ENCODE measurements at regions not wholly inside any gene's neighbourhood (a gene's known extent, or its start where the extent isn't known, plus 50 kb on each side); places are given as distances from the start of the nearest gene placed in this dataset.
A peak's percentile ranks its signal among the peaks of the same experiment; 100 is the strongest.

DNA sequence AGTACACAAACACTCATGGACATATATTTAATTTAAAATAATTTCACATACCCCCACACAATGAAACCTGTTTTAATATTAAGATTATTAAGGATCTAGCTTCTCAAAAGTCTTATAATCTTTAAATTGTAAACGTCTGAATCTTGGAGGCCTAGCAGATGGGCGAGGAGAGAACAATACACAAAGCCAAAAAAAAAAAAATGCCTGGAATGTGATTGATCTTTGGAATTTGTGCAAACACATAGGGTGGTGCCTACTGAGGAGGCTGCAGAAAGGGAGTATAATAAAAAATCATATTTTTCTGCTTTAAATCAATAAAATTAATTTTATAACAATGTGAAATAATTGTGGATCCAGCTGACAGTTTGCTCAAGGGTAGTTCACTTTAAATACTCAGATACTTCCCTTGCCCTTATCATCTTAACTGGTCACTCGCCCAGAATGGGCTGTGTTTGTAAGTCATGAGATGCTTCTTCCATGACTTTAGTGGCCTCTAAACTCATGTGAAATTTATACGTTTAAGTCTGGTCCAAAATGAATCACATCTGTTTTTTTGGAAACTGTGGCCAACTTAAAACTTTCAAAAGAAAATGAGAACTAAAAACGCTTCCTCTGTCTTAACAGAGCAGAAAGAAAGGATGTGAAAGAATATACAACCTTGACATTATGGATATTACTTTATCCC is 802.8 kb upstream of the CXADR start:
- Histone ChIP-seq H3K9ac (ENCODE audit: low read length) (no peak overlapping the region), H2AFZ (ENCODE audit: insufficient read depth, low read length, poor library complexity) (no peak overlapping the region), H3K4me2 (ENCODE audit: low read length) (no peak overlapping the region), H3K79me1 (ENCODE audit: low read length) (no peaks in the 10 kb centered on the region), H3K27me3 (ENCODE audit: insufficient read depth, low read length) (no peaks in the 10 kb centered on the region), H4K12ac (ENCODE audit: low read depth, low read length) (no peak overlapping the region), H3K4me1 (ENCODE audit: control insufficient read depth in 1 of 2, insufficient read depth in 2 of 2, low read length in 2 of 2) (no peaks in the 10 kb centered on the region), H3K4ac (ENCODE audit: low read depth, low read length) (no peak overlapping the region), H2BK120ac (ENCODE audit: insufficient read depth, low read length, poor library complexity) (no peak overlapping the region), H3K79me2 (ENCODE audit: control insufficient read depth, insufficient read depth, low read length, poor library complexity) (no peaks in the 10 kb centered on the region), H3K36me3 (ENCODE audit: control insufficient read depth in 1 of 2, insufficient read depth in 2 of 2, low read length in 2 of 2) (no peaks in the 10 kb centered on the region), H3K18ac (ENCODE audit: low read length) (no peak overlapping the region), H2BK5ac (ENCODE audit: low read depth, low read length, poor library complexity) (no peak overlapping the region), H4K91ac (ENCODE audit: low read depth, low read length) (no peak overlapping the region), H2BK12ac (ENCODE audit: low read length) (no peak overlapping the region), H3K27ac (ENCODE audit: low read depth, low read length) (no peak overlapping the region), H2AK5ac (ENCODE audit: low read length) (no peak overlapping the region), H3K23ac (ENCODE audit: low read length) (no peak overlapping the region), H4K8ac (ENCODE audit: low read depth, low read length) (no peak overlapping the region), H3K9me3 (ENCODE audit: insufficient read depth, low read depth, low read length) (no peaks in the 10 kb centered on the region), H3K14ac (ENCODE audit: low read length) (no peak overlapping the region), H3K4me3 (ENCODE audit: low read depth, low read length) (no peak overlapping the region)
- WGBS (ENCODE audit: extremely low coverage, insufficient coverage, insufficient read length) = no CpG with 5 or more reads among the region's 5 CpGs
- DNase-seq = no peak

DNA sequence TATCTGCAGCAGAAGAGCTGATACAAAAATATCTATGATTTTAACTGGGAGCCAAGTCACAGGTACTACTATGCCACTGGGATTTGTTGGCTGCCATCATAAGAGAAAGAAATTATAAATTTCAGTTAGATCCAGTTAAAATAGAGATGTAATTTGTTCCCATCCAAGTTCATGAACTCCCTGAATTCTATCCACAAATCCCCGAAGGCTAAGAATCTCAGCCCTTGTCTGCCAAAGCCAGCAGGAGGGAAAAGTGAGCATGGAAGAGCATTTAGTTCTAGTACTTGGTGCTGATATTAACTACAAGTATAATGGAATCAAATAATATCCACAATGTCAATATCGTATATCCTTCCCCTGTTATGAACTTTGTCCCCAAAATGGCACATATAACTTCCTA is 801.1 kb upstream of the CXADR start:
- Histone ChIP-seq H2BK12ac (ENCODE audit: low read length) (no peak overlapping the region), H2BK120ac (ENCODE audit: insufficient read depth, low read length, poor library complexity) (no peak overlapping the region), H3K14ac (ENCODE audit: low read length) (no peak overlapping the region), H3K18ac (ENCODE audit: low read length) (no peak overlapping the region), H4K91ac (ENCODE audit: low read depth, low read length) (no peak overlapping the region), H3K36me3 (ENCODE audit: control insufficient read depth in 1 of 2, insufficient read depth in 2 of 2, low read length in 2 of 2) (no peaks in the 10 kb centered on the region), H2BK5ac (ENCODE audit: low read depth, low read length, poor library complexity) (no peak overlapping the region), H3K79me2 (ENCODE audit: control insufficient read depth, insufficient read depth, low read length, poor library complexity) (no peaks in the 10 kb centered on the region), H2AFZ (ENCODE audit: insufficient read depth, low read length, poor library complexity) (no peak overlapping the region), H3K27ac (ENCODE audit: low read depth, low read length) (no peak overlapping the region), H4K8ac (ENCODE audit: low read depth, low read length) (no peak overlapping the region), H4K12ac (ENCODE audit: low read depth, low read length) (no peak overlapping the region), H3K4ac (ENCODE audit: low read depth, low read length) (no peak overlapping the region), H2AK5ac (ENCODE audit: low read length) (no peak overlapping the region), H3K4me3 (ENCODE audit: low read depth, low read length) (no peak overlapping the region), H3K4me1 (ENCODE audit: control insufficient read depth in 1 of 2, insufficient read depth in 2 of 2, low read length in 2 of 2) (no peaks in the 10 kb centered on the region), H3K9me3 (ENCODE audit: insufficient read depth, low read depth, low read length) (no peaks in the 10 kb centered on the region), H3K9ac (ENCODE audit: low read length) (no peak overlapping the region), H3K27me3 (ENCODE audit: insufficient read depth, low read length) (no peaks in the 10 kb centered on the region), H3K4me2 (ENCODE audit: low read length) (no peak overlapping the region), H3K79me1 (ENCODE audit: low read length) (no peaks in the 10 kb centered on the region), H3K23ac (ENCODE audit: low read length) (no peak overlapping the region)
- no CpG with 5 or more reads among the region's 2 CpGs for WGBS (ENCODE audit: extremely low coverage, insufficient coverage, insufficient read length)
- DNase-seq = no peak

DNA sequence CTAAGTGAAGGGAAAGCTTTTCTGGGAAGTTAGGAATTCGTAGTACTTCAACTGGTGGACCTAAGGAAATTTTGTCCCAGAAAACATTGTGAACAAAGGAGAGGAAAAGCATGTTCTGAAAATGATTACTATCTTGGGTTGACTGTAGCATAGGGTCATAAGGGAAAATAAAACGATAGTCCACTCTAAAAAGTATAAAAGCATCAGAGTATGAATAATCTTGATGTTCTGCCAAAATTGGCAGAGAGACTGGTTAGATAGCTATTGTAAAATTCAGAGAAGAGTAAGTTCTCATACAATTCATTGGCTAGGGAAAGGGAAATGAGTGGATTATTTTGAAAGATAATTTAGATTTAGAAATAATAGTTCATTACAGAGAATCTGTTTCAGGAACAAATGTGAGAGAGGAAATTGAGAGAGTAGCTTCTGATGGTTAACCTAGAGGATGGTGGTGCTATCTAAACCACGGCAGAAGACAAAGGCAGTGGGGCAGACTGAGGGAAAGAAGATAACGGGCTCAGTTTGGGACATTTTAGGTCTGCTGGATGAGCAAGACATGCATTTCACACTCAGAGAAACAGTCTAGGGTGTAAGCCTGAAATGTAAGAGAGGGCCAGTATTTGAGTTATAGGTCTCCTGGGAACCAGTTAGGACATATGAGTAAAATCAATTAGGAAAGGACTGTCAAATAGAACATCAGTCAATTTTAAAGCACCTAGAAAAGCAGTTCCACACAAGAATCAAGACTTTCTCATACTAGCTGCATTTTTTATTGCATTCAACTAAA is 799.3 kb upstream of the CXADR start:
- Histone ChIP-seq H3K18ac (ENCODE audit: low read length) (no peak overlapping the region), H3K14ac (ENCODE audit: low read length) (no peak overlapping the region), H3K4ac (ENCODE audit: low read depth, low read length) (no peak overlapping the region), H2AK5ac (ENCODE audit: low read length) (no peak overlapping the region), H3K79me2 (ENCODE audit: control insufficient read depth, insufficient read depth, low read length, poor library complexity) (no peaks in the 10 kb centered on the region), H4K12ac (ENCODE audit: low read depth, low read length) (no peak overlapping the region), H2BK120ac (ENCODE audit: insufficient read depth, low read length, poor library complexity) (no peak overlapping the region), H3K79me1 (ENCODE audit: low read length) (no peaks in the 10 kb centered on the region), H4K91ac (ENCODE audit: low read depth, low read length) (no peak overlapping the region), H3K4me2 (ENCODE audit: low read length) (no peak overlapping the region), H4K8ac (ENCODE audit: low read depth, low read length) (no peak overlapping the region), H3K4me1 (ENCODE audit: control insufficient read depth in 1 of 2, insufficient read depth in 2 of 2, low read length in 2 of 2) (no peaks in the 10 kb centered on the region), H3K27me3 (ENCODE audit: insufficient read depth, low read length) (no peaks in the 10 kb centered on the region), H3K4me3 (ENCODE audit: low read depth, low read length) (no peak overlapping the region), H3K36me3 (ENCODE audit: control insufficient read depth in 1 of 2, insufficient read depth in 2 of 2, low read length in 2 of 2) (no peaks in the 10 kb centered on the region), H3K23ac (ENCODE audit: low read length) (no peak overlapping the region), H2AFZ (ENCODE audit: insufficient read depth, low read length, poor library complexity) (no peak overlapping the region), H3K27ac (ENCODE audit: low read depth, low read length) (no peak overlapping the region), H2BK5ac (ENCODE audit: low read depth, low read length, poor library complexity) (no peak overlapping the region), H2BK12ac (ENCODE audit: low read length) (no peak overlapping the region), H3K9ac (ENCODE audit: low read length) (no peak overlapping the region), H3K9me3 (ENCODE audit: insufficient read depth, low read depth, low read length) (no peaks in the 10 kb centered on the region)
- DNase-seq = no peak
- WGBS (ENCODE audit: extremely low coverage, insufficient coverage, insufficient read length) = no CpG with 5 or more reads among the region's 4 CpGs

DNA sequence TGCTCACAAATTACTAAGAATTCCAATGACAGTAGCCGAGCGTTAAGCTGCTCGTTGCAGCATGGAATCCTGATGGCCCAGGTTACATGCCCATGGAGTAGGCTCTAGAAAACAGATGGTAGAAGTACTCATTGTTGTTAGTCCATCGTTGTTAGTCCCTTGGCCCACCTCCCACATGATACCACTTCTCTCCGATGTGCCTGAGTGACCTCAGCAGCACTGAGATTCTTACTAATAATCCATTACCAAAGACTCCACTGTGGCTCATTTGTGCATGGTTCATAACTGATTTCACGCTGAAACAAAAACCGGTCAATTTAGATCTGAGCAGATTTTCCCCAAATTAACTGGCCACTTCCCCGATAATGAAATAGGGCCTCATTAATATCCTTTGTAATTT is 772.3 kb upstream of the CXADR start:
- no peak overlapping the region for H3K4me2 ChIP-seq (ENCODE audit: low read length)
- no peak overlapping the region for H2BK12ac ChIP-seq (ENCODE audit: low read length)
- H3K9me3 ChIP-seq (ENCODE audit: insufficient read depth, low read depth, low read length) = no peaks in the 10 kb centered on the region
- no peak overlapping the region for H2BK5ac ChIP-seq (ENCODE audit: low read depth, low read length, poor library complexity)
- H4K91ac ChIP-seq (ENCODE audit: low read depth, low read length) = no peak overlapping the region
- no peaks in the 10 kb centered on the region for H3K4me1 ChIP-seq (ENCODE audit: control insufficient read depth in 1 of 2, insufficient read depth in 2 of 2, low read length in 2 of 2)
- no peaks in the 10 kb centered on the region for H3K27me3 ChIP-seq (ENCODE audit: insufficient read depth, low read length)
- no peak overlapping the region for H4K8ac ChIP-seq (ENCODE audit: low read depth, low read length)
- no peaks in the 10 kb centered on the region for H3K79me2 ChIP-seq (ENCODE audit: control insufficient read depth, insufficient read depth, low read length, poor library complexity)
- H3K4me3 ChIP-seq (ENCODE audit: low read depth, low read length) = no peak overlapping the region
- H2AK5ac ChIP-seq (ENCODE audit: low read length) = no peak overlapping the region
- H3K4ac ChIP-seq (ENCODE audit: low read depth, low read length) = no peak overlapping the region
- no peak overlapping the region for H3K14ac ChIP-seq (ENCODE audit: low read length)
- no peak overlapping the region for H2AFZ ChIP-seq (ENCODE audit: insufficient read depth, low read length, poor library complexity)
- no peak overlapping the region for H3K23ac ChIP-seq (ENCODE audit: low read length)
- WGBS (ENCODE audit: extremely low coverage, insufficient coverage, insufficient read length) = no CpG with 5 or more reads among the region's 8 CpGs
- no peak overlapping the region for H4K12ac ChIP-seq (ENCODE audit: low read depth, low read length)
- no peak overlapping the region for H3K27ac ChIP-seq (ENCODE audit: low read depth, low read length)
- H3K18ac ChIP-seq (ENCODE audit: low read length) = no peak overlapping the region
- no peaks in the 10 kb centered on the region for H3K36me3 ChIP-seq (ENCODE audit: control insufficient read depth in 1 of 2, insufficient read depth in 2 of 2, low read length in 2 of 2)
- peak overlapping the region; percentile 46 for H3K9ac ChIP-seq (ENCODE audit: low read length)
- H3K79me1 ChIP-seq (ENCODE audit: low read length) = no peaks in the 10 kb centered on the region
- H2BK120ac ChIP-seq (ENCODE audit: insufficient read depth, low read length, poor library complexity) = no peak overlapping the region
- DNase-seq = no peak
